BJ (cell line): ENCODE measurements at regions not wholly inside any gene's neighbourhood (a gene's known extent, or its start where the extent isn't known, plus 50 kb on each side); places are given as distances from the start of the nearest gene placed in this dataset.

Source experiments
- CTCF ChIA-PET: fragments of 350-600 bp; formaldehyde crosslinking; extraction: SDS; loops from one replicate; lab custom pipeline; 2021; ENCODE audit warnings: antibody characterized with exemption, inconsistent platforms; lab: Yijun Ruan, JAX
- POLR2A ChIA-PET: fragments of 300-600 bp; sonication (Branson Sonifier 250); formaldehyde crosslinking; extraction: SDS; loops from one replicate; lab custom pipeline; 2021; ENCODE audit warnings: antibody characterized with exemption; lab: Charles Lee
- DNase-seq: peaks from one replicate; pipeline ENCODE4 v3.0.0-alpha.2; 2011; ENCODE audit warnings: low read depth
- H3K27me3 ChIP-seq: 2 replicates; pipeline ENCODE4 v1.6.0; 2011; ENCODE audit warnings: low read length; ENCODE audit not compliant: control insufficient read depth, insufficient read depth
- H3K36me3 ChIP-seq: 2 replicates; pipeline ENCODE4 v1.5.1; 2011; ENCODE audit warnings: low read length; ENCODE audit not compliant: control insufficient read depth, insufficient read depth
- H3K4me3 ChIP-seq: 2 replicates; pipeline ENCODE4 v1.5.1; 2011; ENCODE audit warnings: low read depth, mild to moderate bottlenecking, control low read depth, low read length
- TF ChIP-seq, protein P1 (sequence below): IDR thresholded peaks from 2 replicates; pipeline ENCODE4 v1.5.1; 2011; ENCODE audit warnings: low read depth, mild to moderate bottlenecking, control low read depth, inconsistent platforms, low read length, moderate library complexity; ENCODE audit not compliant: insufficient read depth

DNA sequence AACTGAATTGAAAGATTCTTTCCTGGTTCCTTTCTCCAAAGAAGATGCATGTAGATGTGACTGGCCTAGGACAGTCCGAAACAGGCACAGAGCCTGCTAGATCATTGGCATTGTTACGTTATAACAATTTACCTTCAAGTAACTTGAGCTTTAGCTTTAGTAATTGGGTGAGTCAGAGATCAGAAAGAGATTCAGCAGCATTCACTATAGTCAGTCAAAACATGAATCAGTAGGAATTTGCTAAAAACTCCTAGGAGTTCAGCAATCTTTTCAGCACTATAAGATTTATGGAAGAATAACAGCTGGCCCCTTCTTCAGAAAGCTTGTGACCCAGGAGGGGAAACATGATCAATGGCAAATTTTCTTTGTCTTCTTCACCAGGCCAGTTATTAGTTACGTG is 281.7 kb upstream of the PRDM1 start:
- peak; percentile 46 for DNase-seq
- TF ChIP-seq, protein P1, sequence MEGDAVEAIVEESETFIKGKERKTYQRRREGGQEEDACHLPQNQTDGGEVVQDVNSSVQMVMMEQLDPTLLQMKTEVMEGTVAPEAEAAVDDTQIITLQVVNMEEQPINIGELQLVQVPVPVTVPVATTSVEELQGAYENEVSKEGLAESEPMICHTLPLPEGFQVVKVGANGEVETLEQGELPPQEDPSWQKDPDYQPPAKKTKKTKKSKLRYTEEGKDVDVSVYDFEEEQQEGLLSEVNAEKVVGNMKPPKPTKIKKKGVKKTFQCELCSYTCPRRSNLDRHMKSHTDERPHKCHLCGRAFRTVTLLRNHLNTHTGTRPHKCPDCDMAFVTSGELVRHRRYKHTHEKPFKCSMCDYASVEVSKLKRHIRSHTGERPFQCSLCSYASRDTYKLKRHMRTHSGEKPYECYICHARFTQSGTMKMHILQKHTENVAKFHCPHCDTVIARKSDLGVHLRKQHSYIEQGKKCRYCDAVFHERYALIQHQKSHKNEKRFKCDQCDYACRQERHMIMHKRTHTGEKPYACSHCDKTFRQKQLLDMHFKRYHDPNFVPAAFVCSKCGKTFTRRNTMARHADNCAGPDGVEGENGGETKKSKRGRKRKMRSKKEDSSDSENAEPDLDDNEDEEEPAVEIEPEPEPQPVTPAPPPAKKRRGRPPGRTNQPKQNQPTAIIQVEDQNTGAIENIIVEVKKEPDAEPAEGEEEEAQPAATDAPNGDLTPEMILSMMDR, result no peak
- no peaks in the 10 kb centered on the region for H3K36me3 ChIP-seq
- ChIA-PET POLR2A (interaction anchor here (0.5 to 0.6 kb wide), 2 partner anchors 190 to 215 kb away, joined by 4 to 5 read pairs; no protein-coding TSS in a partner anchor), CTCF (interaction anchor here (1.0 to 1.4 kb wide), 2 partner anchors 25 to 31 kb away, joined by 3 to 4 read pairs; no protein-coding TSS in a partner anchor)
- no peak overlapping the region for H3K4me3 ChIP-seq
- H3K27me3 ChIP-seq, result no peaks in the 10 kb centered on the region

DNA sequence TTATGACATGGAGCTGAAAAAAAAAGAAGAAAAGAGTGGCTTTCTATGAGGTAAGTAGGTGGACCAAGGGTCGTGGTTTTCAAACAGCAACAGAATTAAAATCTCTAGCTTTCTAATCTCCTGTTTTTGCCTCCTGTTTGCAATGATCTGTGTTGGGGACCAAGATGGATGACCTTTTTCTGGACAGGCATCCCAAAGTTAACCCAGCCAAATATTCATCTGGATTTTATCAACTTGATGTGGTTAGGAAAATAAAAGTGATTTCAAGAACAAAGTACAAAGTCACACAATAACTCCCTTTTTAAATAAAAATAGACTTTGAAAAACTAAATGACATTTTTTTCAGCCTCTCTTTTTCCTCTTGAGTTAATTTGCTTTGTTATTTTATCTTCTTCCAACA is 282.1 kb upstream of the PRDM1 start:
- no peak for DNase-seq
- Histone ChIP-seq H3K4me3 (no peak overlapping the region), H3K36me3 (no peaks in the 10 kb centered on the region), H3K27me3 (no peaks in the 10 kb centered on the region)
- TF ChIP-seq, protein P1, result no peak
- ChIA-PET CTCF (interaction anchor here (1.0 to 1.4 kb wide), 2 partner anchors 25 to 31 kb away, joined by 3 to 4 read pairs; no protein-coding TSS in a partner anchor), POLR2A (interaction anchor here (0.5 kb wide), 1 partner anchor 215 kb away, joined by 5 read pairs; no protein-coding TSS in a partner anchor)

DNA sequence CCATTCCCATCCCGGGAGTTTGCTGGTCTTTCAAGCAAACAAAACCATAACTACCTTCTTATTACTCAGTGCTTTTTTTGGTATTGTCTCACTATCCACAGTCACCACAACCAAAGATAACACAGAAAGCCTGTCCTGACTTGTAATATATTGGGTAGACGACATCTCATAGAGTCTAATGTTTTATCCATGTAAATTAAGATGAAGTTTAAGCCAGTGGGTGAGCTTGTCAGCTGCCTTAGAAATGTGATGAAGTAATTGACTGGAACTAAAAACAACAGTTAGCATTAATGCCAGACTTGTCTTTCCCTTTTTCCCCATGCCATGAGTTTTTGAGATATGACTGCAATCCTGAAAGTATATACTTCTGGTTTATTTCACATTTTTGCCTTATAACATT is 282.7 kb upstream of the PRDM1 start:
- TF ChIP-seq, protein P1, result no peak
- ChIA-PET POLR2A (no interaction called here), CTCF (interaction anchor here (1.0 kb wide), 1 partner anchor 32 kb away, joined by 3 read pairs; no protein-coding TSS in a partner anchor)
- H3K36me3 ChIP-seq, result no peaks in the 10 kb centered on the region
- DNase-seq, result no peak
- no peaks in the 10 kb centered on the region for H3K27me3 ChIP-seq
- H3K4me3 ChIP-seq, result no peak overlapping the region

DNA sequence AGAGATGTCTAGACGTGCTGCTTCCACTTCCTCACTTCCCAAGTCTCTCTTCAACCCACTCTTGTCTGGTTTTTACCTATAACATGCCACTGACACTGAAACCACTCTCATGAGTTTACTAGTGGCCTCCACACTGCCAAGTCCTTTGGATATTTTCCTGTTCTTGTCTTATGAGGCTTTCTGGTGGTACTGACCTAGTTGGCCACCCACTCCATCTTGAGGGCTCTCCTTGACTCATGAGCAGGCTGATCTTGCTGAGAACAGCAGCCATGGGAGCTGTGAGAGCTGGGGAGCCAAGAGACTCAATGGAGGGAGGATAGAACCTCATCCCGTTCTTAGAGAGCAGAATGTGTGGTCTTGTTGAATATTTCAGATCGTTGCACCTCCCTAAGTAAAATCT is 283.4 kb upstream of the PRDM1 start:
- H3K27me3 ChIP-seq, result no peaks in the 10 kb centered on the region
- H3K36me3 ChIP-seq, result no peaks in the 10 kb centered on the region
- no peak for DNase-seq
- H3K4me3 ChIP-seq, result no peak overlapping the region
- ChIA-PET CTCF (no interaction called here), POLR2A (no interaction called here)
- TF ChIP-seq, protein P1, result no peak

DNA sequence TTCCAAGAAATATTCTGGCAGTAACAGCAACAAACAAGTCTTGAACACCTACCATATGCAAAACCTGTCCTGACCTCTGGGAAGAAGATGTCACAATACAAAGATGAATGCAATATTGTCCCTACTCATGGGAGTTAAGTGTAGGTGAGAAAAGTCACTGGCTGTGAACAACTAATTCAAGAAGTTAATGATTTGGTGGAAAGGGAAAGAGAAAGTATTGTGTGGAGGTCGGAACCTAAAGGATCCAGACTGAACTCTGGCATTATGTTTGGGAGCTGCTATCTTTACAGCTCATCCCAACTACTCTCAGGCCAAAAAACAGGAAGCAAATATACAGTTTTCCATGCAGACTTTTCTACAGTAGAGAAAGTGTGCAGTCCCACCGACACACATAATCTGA is 285.3 kb upstream of the PRDM1 start:
- POLR2A ChIA-PET, result no interaction called here
- CTCF ChIA-PET, result interaction anchor here (1.1 kb wide), 1 partner anchor 100 kb away, joined by 3 read pairs; no protein-coding TSS in a partner anchor
- Histone ChIP-seq H3K36me3 (no peaks in the 10 kb centered on the region), H3K4me3 (no peak overlapping the region), H3K27me3 (no peaks in the 10 kb centered on the region)
- no peak for DNase-seq
- TF ChIP-seq, protein P1, result no peak
